Right lobe of liver (tissue), 4 donors: ENCODE measurements at regions not wholly inside any gene's neighbourhood (a gene's known extent, or its start where the extent isn't known, plus 50 kb on each side); places are given as distances from the start of the nearest gene placed in this dataset.

Experiments used
- CTCF ChIP-seq, 4 donors: fragments of 200-600 bp in 3 of 4; fragments of 450-650 bp in 1 of 4; IDR thresholded peaks; one replicate each; pipeline versions ENCODE4 v1.5.1 to v1.8.0; 2016 to 2022; ENCODE audit warnings: antibody characterized with exemption in 4 of 4, mild to moderate bottlenecking in 2 of 4
- POLR2A ChIP-seq: fragments of 450-650 bp; IDR thresholded peaks from one replicate; pipeline ENCODE4 v1.6.1; 2017; ENCODE audit warnings: antibody characterized with exemption, mild to moderate bottlenecking
- donor health status: DM: no; HTN: no; CAD: no.
- donor health status: DM: no; HTN: no; CAD: no.
- donor health status: DM: no; HTN: yes; CAD: no.

- no peak for TF ChIP-seq POLR2A
- TF ChIP-seq CTCF (IDR thresholded peaks at IDR 0.05): no peak
Measured at GRCh38 chr12:29980304-29980703, 196.6 kb upstream of the TMTC1 start.
